B cell (primary cell): ENCODE measurements at regions not wholly inside any gene's neighbourhood (a gene's known extent, or its start where the extent isn't known, plus 50 kb on each side); places are given as distances from the start of the nearest gene placed in this dataset.

ENCODE experiments used
- CTCF ChIP-seq: fragments of 200-600 bp; IDR thresholded peaks from one replicate; pipeline ENCODE4 v1.8.0; 2022; ENCODE audit warnings: antibody characterized with exemption, mild to moderate bottlenecking
- EZH2 ChIP-seq: IDR thresholded peaks from 2 replicates; pipeline ENCODE4 v1.6.1; 2012; ENCODE audit warnings: borderline replicate concordance, low read depth, mild to moderate bottlenecking, moderate library complexity, low read length; ENCODE audit not compliant: insufficient read depth, poor library complexity, severe bottlenecking

GRCh38 chr4:184953421-184953945, 64.8 kb upstream of the HELT start:
- no peak for TF ChIP-seq CTCF
- no peak for TF ChIP-seq EZH2
